ENCODE measurements at regions not wholly inside any gene's neighbourhood (a gene's known extent, or its start where the extent isn't known, plus 50 kb on each side); places are given as distances from the start of the nearest gene placed in this dataset.

DNA sequence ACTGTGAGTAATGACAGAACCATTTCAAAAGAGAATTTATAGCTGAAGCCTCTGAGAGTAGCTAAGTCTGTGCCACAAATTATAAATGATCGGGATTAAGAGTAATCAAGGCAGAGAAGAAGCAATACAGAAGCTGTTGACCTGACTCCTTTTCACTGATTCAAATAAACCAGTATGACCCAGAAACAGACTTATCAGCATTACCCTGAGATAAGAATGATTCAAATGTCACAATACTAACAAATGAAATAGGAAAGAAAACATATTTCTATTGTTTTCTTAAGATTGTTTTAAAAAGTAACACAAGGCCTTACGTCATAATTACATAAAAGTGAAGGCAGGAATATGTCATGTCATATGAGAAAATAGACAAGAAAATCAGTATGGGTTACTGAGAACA, 1534.6 kb downstream of the SI start:
- no peaks in the 10 kb centered on the region for H3K36me3 ChIP-seq
- no peak overlapping the region for H3K27ac ChIP-seq
- no peaks in the 10 kb centered on the region for H3K9me3 ChIP-seq
- ATAC-seq (no peak), DNase-seq (no peak)
- no peaks in the 10 kb centered on the region for H3K4me1 ChIP-seq
- no peak overlapping the region for H3K4me3 ChIP-seq
- intact Hi-C loops (cut with DNase I): no loop called here
- TF ChIP-seq, protein P1, sequence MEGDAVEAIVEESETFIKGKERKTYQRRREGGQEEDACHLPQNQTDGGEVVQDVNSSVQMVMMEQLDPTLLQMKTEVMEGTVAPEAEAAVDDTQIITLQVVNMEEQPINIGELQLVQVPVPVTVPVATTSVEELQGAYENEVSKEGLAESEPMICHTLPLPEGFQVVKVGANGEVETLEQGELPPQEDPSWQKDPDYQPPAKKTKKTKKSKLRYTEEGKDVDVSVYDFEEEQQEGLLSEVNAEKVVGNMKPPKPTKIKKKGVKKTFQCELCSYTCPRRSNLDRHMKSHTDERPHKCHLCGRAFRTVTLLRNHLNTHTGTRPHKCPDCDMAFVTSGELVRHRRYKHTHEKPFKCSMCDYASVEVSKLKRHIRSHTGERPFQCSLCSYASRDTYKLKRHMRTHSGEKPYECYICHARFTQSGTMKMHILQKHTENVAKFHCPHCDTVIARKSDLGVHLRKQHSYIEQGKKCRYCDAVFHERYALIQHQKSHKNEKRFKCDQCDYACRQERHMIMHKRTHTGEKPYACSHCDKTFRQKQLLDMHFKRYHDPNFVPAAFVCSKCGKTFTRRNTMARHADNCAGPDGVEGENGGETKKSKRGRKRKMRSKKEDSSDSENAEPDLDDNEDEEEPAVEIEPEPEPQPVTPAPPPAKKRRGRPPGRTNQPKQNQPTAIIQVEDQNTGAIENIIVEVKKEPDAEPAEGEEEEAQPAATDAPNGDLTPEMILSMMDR (IDR thresholded peaks at IDR 0.05): no peak
- H3K27me3 ChIP-seq: no peaks in the 10 kb centered on the region

- Histone ChIP-seq H3K4me1 (no peaks in the 10 kb centered on the region), H3K27me3 (no peaks in the 10 kb centered on the region), H3K27ac (no peak overlapping the region), H3K4me3 (no peak overlapping the region), H3K9me3 (no peaks in the 10 kb centered on the region), H3K36me3 (no peaks in the 10 kb centered on the region)
- DNase-seq (no peak), ATAC-seq (no peak)
- TF ChIP-seq, protein P1 (IDR thresholded peaks at IDR 0.05): no peak
- intact Hi-C loops (cut with DNase I): no loop called here
Observed at GRCh38 chr3:163541629-163542028, 1536.7 kb downstream of the SI start.

- Histone ChIP-seq H3K9me3 (no peaks in the 10 kb centered on the region), H3K27me3 (no peaks in the 10 kb centered on the region), H3K27ac (no peak overlapping the region), H3K4me3 (no peak overlapping the region), H3K36me3 (no peaks in the 10 kb centered on the region), H3K4me1 (no peaks in the 10 kb centered on the region)
- no peak for ATAC-seq
- intact Hi-C loops (cut with DNase I): no loop called here
- DNase-seq: no peak
- TF ChIP-seq, protein P1 (IDR thresholded peaks at IDR 0.05): no peak
Observed at GRCh38 chr3:163538387-163538786, 1539.9 kb downstream of the SI start.

DNA sequence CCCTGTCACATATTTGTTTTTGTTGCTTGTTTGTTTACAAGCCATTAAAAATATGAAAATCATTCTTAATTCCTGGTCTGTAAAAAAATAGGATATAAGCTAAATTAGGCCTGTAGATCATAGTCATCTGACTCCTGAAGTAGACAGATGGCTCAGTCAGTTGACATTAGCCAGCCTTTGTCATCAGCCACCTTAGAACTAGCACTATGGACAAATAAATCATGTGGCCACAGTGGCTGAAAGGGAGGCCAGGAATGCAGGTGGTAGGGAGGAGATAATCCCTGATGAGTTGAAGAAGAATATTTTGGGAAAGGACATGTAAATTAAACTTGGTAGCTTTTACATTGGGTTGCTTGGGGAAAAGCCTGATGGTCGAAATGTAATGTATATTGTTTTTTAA, 1544.9 kb downstream of the SI start:
- Histone ChIP-seq H3K4me1 (no peaks in the 10 kb centered on the region), H3K27ac (no peak overlapping the region), H3K4me3 (no peak overlapping the region), H3K9me3 (peaks cover 4% of the 10 kb centered on the region), H3K27me3 (no peaks in the 10 kb centered on the region), H3K36me3 (no peaks in the 10 kb centered on the region)
- no peak for DNase-seq
- TF ChIP-seq, protein P1 (IDR thresholded peaks at IDR 0.05): no peak
- intact Hi-C loops (cut with DNase I): no loop called here
- no peak for ATAC-seq

GRCh38 chr3:163523375-163523774, 1554.9 kb downstream of the SI start:
- Histone ChIP-seq H3K27ac (no peak overlapping the region), H3K36me3 (no peaks in the 10 kb centered on the region), H3K27me3 (no peaks in the 10 kb centered on the region), H3K4me1 (no peaks in the 10 kb centered on the region), H3K9me3 (no peaks in the 10 kb centered on the region), H3K4me3 (no peak overlapping the region)
- intact Hi-C loops (cut with DNase I): no loop called here
- DNase-seq (no peak), ATAC-seq (no peak)
- TF ChIP-seq, protein P1 (IDR thresholded peaks at IDR 0.05): no peak

- no peaks in the 10 kb centered on the region for H3K4me1 ChIP-seq
- no peaks in the 10 kb centered on the region for H3K36me3 ChIP-seq
- H3K9me3 ChIP-seq: no peaks in the 10 kb centered on the region
- no peak for DNase-seq
- TF ChIP-seq, protein P1 (IDR thresholded peaks at IDR 0.05): no peak
- H3K27ac ChIP-seq: no peak overlapping the region
- intact Hi-C loops (cut with DNase I): no loop called here
- H3K4me3 ChIP-seq: no peak overlapping the region
- H3K27me3 ChIP-seq: no peaks in the 10 kb centered on the region
- no peak for ATAC-seq
Observed at GRCh38 chr3:163521261-163521660, 1557.0 kb downstream of the SI start.

Measured in upper lobe of right lung (tissue), 1 donor.